Activated B cell treated with CpG ODN at 0.5 μM for 24 hours (primary cell): ENCODE measurements at regions not wholly inside any gene's neighbourhood (a gene's known extent, or its start where the extent isn't known, plus 50 kb on each side); places are given as distances from the start of the nearest gene placed in this dataset.

Source experiments
- ATAC-seq: fragments of 200-7000 bp; cut with Tn5 transposase; one replicate; pipeline ENCODE4 v1.10.0; 2021; ENCODE audit warnings: low read depth, mild to moderate bottlenecking, moderate library complexity
- CTCF ChIA-PET: fragments of 350-600 bp; sonication (Branson Sonifier 250); formaldehyde crosslinking; loops from one replicate; lab custom pipeline; 2021; ENCODE audit warnings: antibody characterized with exemption; lab: Charles Lee
- POLR2A ChIA-PET: fragments of 350-600 bp; sonication (Branson Sonifier 250); formaldehyde crosslinking; loops from one replicate; lab custom pipeline; 2021; ENCODE audit warnings: antibody characterized with exemption; lab: Charles Lee
- DNase-seq: peaks from one replicate; pipeline ENCODE4 v3.0.0; 2022
- H3K27ac Mint-ChIP-seq: one replicate; pipeline ENCODE4 v1.8.0; 2020; ENCODE audit warnings: mixed read lengths
- H3K27me3 Mint-ChIP-seq: one replicate; pipeline ENCODE4 v1.8.0; 2021; ENCODE audit warnings: mixed read lengths
- H3K36me3 Mint-ChIP-seq: one replicate; pipeline ENCODE4 v1.8.0; 2021; ENCODE audit warnings: low read depth, mixed read lengths
- H3K4me1 Mint-ChIP-seq: one replicate; pipeline ENCODE4 v1.8.0; 2021; ENCODE audit warnings: mixed read lengths
- H3K4me3 Mint-ChIP-seq: one replicate; pipeline ENCODE4 v1.8.0; 2020; ENCODE audit warnings: mild to moderate bottlenecking, mixed read lengths
- H3K9me3 Mint-ChIP-seq: one replicate; pipeline ENCODE4 v1.8.0; 2020; ENCODE audit warnings: mixed read lengths
- CTCF ChIP-seq: fragments of 200-600 bp; IDR thresholded peaks from one replicate; pipeline ENCODE4 v1.8.0; 2022; ENCODE audit warnings: antibody characterized with exemption, mild to moderate bottlenecking
- intact Hi-C: fragments of 100-400 bp; cut with micrococcal nuclease; formaldehyde crosslinking; loops from one replicate; pipeline ENCODE4 v1.15.1; 2024

GRCh38 chr7:17460001-17460400 is 161.5 kb downstream of the AHR start:
- DNase-seq (no peak), ATAC-seq (no peak)
- no peak overlapping the region for H3K4me3 Mint-ChIP-seq
- intact Hi-C loops: no loop called here
- peaks cover 10% of the 10 kb centered on the region for H3K9me3 Mint-ChIP-seq
- H3K27ac Mint-ChIP-seq: no peak overlapping the region
- ChIA-PET POLR2A (no interaction called here), CTCF (no interaction called here)
- H3K36me3 Mint-ChIP-seq: no peaks in the 10 kb centered on the region
- H3K4me1 Mint-ChIP-seq: peaks cover 2% of the 10 kb centered on the region
- TF ChIP-seq CTCF: no peak
- H3K27me3 Mint-ChIP-seq: no peaks in the 10 kb centered on the region

- ATAC-seq (no peak), DNase-seq (no peak)
- H3K4me3 Mint-ChIP-seq: no peak overlapping the region
- intact Hi-C loops: no loop called here
- no peaks in the 10 kb centered on the region for H3K36me3 Mint-ChIP-seq
- H3K4me1 Mint-ChIP-seq: peaks cover 2% of the 10 kb centered on the region
- no peak for TF ChIP-seq CTCF
- no peaks in the 10 kb centered on the region for H3K27me3 Mint-ChIP-seq
- peaks cover 10% of the 10 kb centered on the region for H3K9me3 Mint-ChIP-seq
- POLR2A ChIA-PET: no interaction called here
- CTCF ChIA-PET: no interaction called here
- no peak overlapping the region for H3K27ac Mint-ChIP-seq
These were observed 162.2 kb downstream of the AHR start for GRCh38 chr7:17460665-17461064.

GRCh38 chr7:17462131-17462631 is 163.7 kb downstream of the AHR start:
- POLR2A ChIA-PET: no interaction called here
- H3K9me3 Mint-ChIP-seq: peaks cover 10% of the 10 kb centered on the region
- ATAC-seq (no peak), DNase-seq (no peak)
- no peak for TF ChIP-seq CTCF
- H3K27me3 Mint-ChIP-seq: peaks cover 4% of the 10 kb centered on the region
- intact Hi-C loops: no loop called here
- H3K4me1 Mint-ChIP-seq: peaks cover 2% of the 10 kb centered on the region
- CTCF ChIA-PET: no interaction called here
- no peak overlapping the region for H3K4me3 Mint-ChIP-seq
- no peak overlapping the region for H3K27ac Mint-ChIP-seq
- H3K36me3 Mint-ChIP-seq: no peaks in the 10 kb centered on the region

GRCh38 chr7:17463511-17464085 is 165.1 kb downstream of the AHR start:
- H3K36me3 Mint-ChIP-seq: no peaks in the 10 kb centered on the region

GRCh38 chr7:17466216-17466615 is 167.8 kb downstream of the AHR start:
- H3K27ac Mint-ChIP-seq: no peak overlapping the region
- no peak for ATAC-seq
- CTCF ChIA-PET: no interaction called here
- peaks cover 2% of the 10 kb centered on the region for H3K4me1 Mint-ChIP-seq
- no peaks in the 10 kb centered on the region for H3K36me3 Mint-ChIP-seq
- H3K4me3 Mint-ChIP-seq: no peak overlapping the region
- H3K9me3 Mint-ChIP-seq: no peaks in the 10 kb centered on the region
- no peak for DNase-seq
- intact Hi-C loops: no loop called here
- peaks cover 4% of the 10 kb centered on the region for H3K27me3 Mint-ChIP-seq
- POLR2A ChIA-PET: no interaction called here
- TF ChIP-seq CTCF: no peak

More at GRCh38 chr7:17463511-17464085, 165.1 kb downstream of the AHR start:
- H3K4me1 Mint-ChIP-seq: peaks cover 2% of the 10 kb centered on the region
- CTCF ChIA-PET: no interaction called here
- DNase-seq (no peak), ATAC-seq (no peak)
- POLR2A ChIA-PET: no interaction called here
- H3K9me3 Mint-ChIP-seq: peaks cover 6% of the 10 kb centered on the region
- no peak for TF ChIP-seq CTCF
- intact Hi-C loops: no loop called here
- no peak overlapping the region for H3K27ac Mint-ChIP-seq
- peaks cover 4% of the 10 kb centered on the region for H3K27me3 Mint-ChIP-seq
- H3K4me3 Mint-ChIP-seq: no peak overlapping the region
